Small intestine (tissue), 7 donors: ENCODE measurements at regions not wholly inside any gene's neighbourhood (a gene's known extent, or its start where the extent isn't known, plus 50 kb on each side); places are given as distances from the start of the nearest gene placed in this dataset.

ENCODE experiments used
- DNase-seq, 2 donors: peaks; one replicate each; pipeline versions ENCODE4 v3.0.0 to v3.0.0-alpha.2; 2013
- FAIRE-seq: peaks from 2 replicates; lab custom pipeline; 2012; peaks lifted over from hg19 to GRCh38; lab: Jason Lieb, UNC
- H3K27ac ChIP-seq, 3 donors: one replicate each; pipeline ENCODE4 v1.5.1; 2013; ENCODE audit warnings: low read length in 2 of 3, mild to moderate bottlenecking in 2 of 3, control low read depth in 1 of 3, inconsistent platforms in 1 of 3, low read depth in 1 of 3, moderate library complexity in 1 of 3
- H3K27me3 ChIP-seq, 3 donors: one replicate each; pipeline ENCODE4 v1.6.1; 2013; ENCODE audit warnings: low read length in 3 of 3, inconsistent platforms in 1 of 3; ENCODE audit not compliant: control insufficient read depth in 3 of 3, insufficient read depth in 3 of 3
- H3K36me3 ChIP-seq, 3 donors: one replicate each; pipeline ENCODE4 v1.6.1; 2013; ENCODE audit warnings: low read length in 3 of 3, inconsistent platforms in 1 of 3, low read depth in 1 of 3, mild to moderate bottlenecking in 1 of 3, moderate library complexity in 1 of 3; ENCODE audit not compliant: control insufficient read depth in 3 of 3, insufficient read depth in 2 of 3
- H3K4me1 ChIP-seq, 3 donors: one replicate each; pipeline ENCODE4 v1.6.1; 2013; ENCODE audit warnings: low read length in 2 of 3, inconsistent platforms in 1 of 3, low read depth in 1 of 3, mild to moderate bottlenecking in 1 of 3, moderate library complexity in 1 of 3; ENCODE audit not compliant: control insufficient read depth in 3 of 3, insufficient read depth in 2 of 3
- H3K4me3 ChIP-seq, 3 donors: one replicate each; pipeline ENCODE4 v1.5.1; 2013; ENCODE audit warnings: low read length in 3 of 3, control low read depth in 1 of 3, inconsistent platforms in 1 of 3, low read depth in 1 of 3, mild to moderate bottlenecking in 1 of 3, moderate library complexity in 1 of 3
- H3K9me3 ChIP-seq, 2 donors: one replicate each; pipeline ENCODE4 v1.6.1; 2013; ENCODE audit warnings: low read depth in 1 of 2, low read length in 1 of 2; ENCODE audit not compliant: control insufficient read depth in 2 of 2, insufficient read depth in 1 of 2
- WGBS, 3 donors: extraction: QIAGEN DNeasy Blood & Tissue Kit; methylation state at CpG; one replicate each; pipeline ENCODE4 v1.1.7; 2013; 5-methylcytosine and 5-hydroxymethylcytosine counted together
- donor health status: healthy with polysubstance abuse.
- donor health status: control.
- donor health status: control.
- donor health status: Bipolar disorder and iron deficiency.
- donor health status: healthy.

DNA sequence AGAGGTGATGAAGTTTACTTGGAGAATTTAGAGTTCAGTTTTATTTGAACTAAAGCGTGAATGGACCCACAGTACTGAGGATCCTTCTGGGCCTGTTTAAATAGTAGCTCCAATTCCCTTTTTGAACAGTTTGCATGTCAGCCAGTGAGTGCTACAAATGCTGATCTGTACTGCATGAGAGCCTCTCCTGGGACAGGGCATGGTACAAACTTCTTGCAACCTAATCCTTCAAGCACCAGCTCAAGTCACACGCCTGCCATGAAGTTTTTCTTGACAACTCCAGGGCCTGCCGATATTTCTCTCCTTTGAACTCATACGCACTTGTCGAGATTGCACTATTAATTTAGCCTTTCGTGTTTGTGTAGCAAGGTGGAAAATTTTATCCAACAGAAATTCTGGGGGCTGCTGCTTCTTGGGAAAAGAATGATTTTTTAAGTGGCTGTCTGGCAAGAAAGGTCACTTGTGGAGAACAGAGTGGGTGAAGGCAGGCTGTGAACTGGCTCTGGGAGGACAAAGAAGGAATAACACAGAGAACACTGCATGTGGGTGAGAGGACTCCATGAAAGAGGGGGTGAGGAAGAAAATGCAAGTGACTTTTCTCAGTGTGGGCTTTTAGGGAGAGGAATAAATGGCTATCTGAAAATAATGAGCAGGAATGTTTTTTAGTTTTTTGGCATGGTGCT lies 192.5 kb downstream of the NDFIP2 start:
- Histone ChIP-seq H3K36me3 (no peaks in the 10 kb centered on the region), H3K4me1 (peaks cover 0 to 12% (median 2%) of the 10 kb centered on the region in 3 donors), H3K4me3 (no peak overlapping the region), H3K27me3 (peaks cover 0 to 3% (median 0%) of the 10 kb centered on the region in 3 donors), H3K27ac (no peak overlapping the region), H3K9me3 (no peaks in the 10 kb centered on the region)
- DNase-seq = no peak
- no peak for FAIRE-seq
- WGBS, 3 donors = 79 to 85% (median 81%) methylated on average over 6 of the region's 6 CpGs

DNA sequence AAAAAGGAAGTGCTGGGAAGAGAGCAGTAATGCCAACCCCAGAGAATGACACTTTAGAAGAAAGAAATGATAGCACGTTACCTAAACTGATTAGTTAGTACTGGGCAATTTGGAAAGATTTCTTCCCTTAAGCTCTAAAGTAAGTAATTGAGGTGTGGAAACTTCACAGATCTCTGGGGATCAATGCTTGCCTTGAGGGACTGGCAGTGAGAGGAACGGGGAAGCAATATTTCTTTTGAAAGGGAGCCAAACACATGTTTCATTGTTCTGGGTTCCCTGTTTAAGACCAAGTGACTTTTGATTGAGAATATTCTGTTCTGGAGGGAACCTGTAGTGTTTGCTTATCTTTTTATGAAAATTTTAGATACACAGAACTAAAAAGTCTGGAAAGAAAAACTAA lies 190.5 kb downstream of the NDFIP2 start:
- Histone ChIP-seq H3K27ac (no peak overlapping the region), H3K36me3 (no peaks in the 10 kb centered on the region), H3K9me3 (no peaks in the 10 kb centered on the region), H3K4me1 (peaks cover 0 to 19% (median 2%) of the 10 kb centered on the region in 3 donors), H3K27me3 (peaks cover 0 to 3% (median 0%) of the 10 kb centered on the region in 3 donors), H3K4me3 (no peak overlapping the region)
- WGBS, 3 donors = 7 to 36% (median 31%) methylated on average over 2 of the region's 2 CpGs
- FAIRE-seq (no peak), DNase-seq (no peak)

DNA sequence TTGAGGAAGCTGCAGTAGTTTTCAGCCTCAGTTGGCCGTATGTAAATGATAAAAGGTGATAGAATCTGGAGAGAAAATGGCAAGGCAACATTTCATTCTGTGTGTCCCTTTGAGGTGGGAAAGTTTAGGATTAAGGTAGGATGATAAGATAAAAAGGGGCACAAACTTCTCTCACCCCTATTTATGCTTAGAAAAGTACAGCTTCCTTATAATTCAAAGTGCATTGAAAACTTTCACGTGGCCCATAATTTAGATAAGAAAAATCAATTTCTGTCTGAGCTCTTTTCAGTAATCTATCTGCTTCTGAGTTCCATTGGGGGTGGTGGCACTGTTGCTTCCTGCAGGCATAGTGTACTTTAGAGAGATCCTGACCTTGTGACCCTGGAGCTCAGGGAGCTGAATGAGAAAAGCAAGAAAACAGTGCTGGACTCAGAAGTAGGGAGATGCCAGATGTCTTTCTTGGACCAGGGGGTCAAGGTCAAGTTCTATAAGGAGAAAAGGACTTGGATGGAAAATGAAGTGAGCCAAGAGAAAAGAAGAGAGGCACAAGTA lies 187.3 kb downstream of the NDFIP2 start:
- no peak overlapping the region for H3K27ac ChIP-seq
- DNase-seq (peak; percentile 67 to 84), FAIRE-seq (no peak)
- peaks cover 0 to 13% (median 2%) of the 10 kb centered on the region in 3 donors for H3K4me1 ChIP-seq
- WGBS, 3 donors = 7 to 45% (median 23%) methylated on average over 2 of the region's 2 CpGs
- peaks cover 0 to 3% (median 0%) of the 10 kb centered on the region in 3 donors for H3K27me3 ChIP-seq
- no peaks in the 10 kb centered on the region for H3K36me3 ChIP-seq
- no peak overlapping the region for H3K4me3 ChIP-seq
- H3K9me3 ChIP-seq = no peaks in the 10 kb centered on the region

DNA sequence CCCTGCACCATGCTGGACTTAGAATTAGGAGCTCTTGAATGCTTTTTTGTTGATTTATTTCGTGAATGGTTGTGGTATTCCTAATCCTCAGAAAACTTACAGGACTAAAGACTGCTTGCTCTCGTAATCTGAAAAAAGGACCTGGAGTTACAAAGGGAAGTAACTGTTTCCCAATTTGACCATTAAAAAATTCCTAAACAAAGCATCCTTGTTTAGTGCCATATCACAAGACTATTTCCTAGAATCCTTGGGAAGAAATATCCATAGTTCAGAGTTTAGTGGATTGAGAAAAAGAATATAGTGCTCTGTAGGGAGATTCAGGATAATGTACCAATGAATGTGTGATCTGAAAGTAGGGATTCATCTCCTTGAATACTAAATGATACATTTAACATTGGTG lies 186.8 kb downstream of the NDFIP2 start:
- H3K27ac ChIP-seq = no peak overlapping the region
- DNase-seq (peak in 1 of 2 donors; percentile 21), FAIRE-seq (no peak)
- H3K4me1 ChIP-seq = peaks cover 0 to 13% (median 2%) of the 10 kb centered on the region in 3 donors
- H3K4me3 ChIP-seq = no peak overlapping the region
- H3K9me3 ChIP-seq = no peaks in the 10 kb centered on the region
- H3K36me3 ChIP-seq = no peaks in the 10 kb centered on the region
- WGBS, 3 donors = 20 to 64% (median 53%) methylated on average over 2 of the region's 2 CpGs
- H3K27me3 ChIP-seq = peaks cover 0 to 3% (median 0%) of the 10 kb centered on the region in 3 donors

DNA sequence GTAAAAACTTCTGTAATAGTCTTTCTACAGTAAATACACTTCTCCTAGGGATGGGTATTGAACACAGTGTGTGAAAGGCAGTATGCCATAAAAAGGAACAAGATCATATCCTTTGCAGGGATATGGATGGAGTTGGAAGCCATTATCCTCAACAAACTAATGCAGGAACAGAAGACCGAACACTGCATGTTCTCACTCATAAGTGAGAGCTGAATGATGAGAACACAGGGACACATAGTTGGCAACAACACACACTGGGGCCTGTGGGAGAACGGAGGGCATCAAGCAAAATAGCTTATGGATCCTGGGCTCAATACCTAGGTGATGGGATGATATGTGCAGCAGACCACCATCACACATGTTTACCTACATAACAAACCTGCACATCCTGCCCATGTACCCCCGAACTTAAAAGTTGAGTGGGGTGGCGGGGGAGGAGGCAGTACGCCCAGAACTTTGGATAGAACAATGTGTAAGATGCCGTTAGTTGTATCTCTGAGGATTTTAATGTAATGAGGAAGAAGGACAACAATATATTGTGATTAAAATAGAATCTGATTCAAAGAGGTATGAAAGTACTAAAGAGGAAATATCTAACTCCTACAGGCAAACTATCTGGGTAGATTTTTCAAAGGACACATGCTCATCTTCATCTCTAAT lies 183.2 kb downstream of the NDFIP2 start:
- Histone ChIP-seq H3K9me3 (no peaks in the 10 kb centered on the region), H3K27me3 (no peaks in the 10 kb centered on the region), H3K36me3 (no peaks in the 10 kb centered on the region), H3K4me3 (no peak overlapping the region), H3K4me1 (peaks cover 0 to 20% (median 2%) of the 10 kb centered on the region in 3 donors), H3K27ac (no peak overlapping the region)
- 76 to 95% (median 78%) methylated on average over 6 of the region's 6 CpGs for WGBS, 3 donors
- DNase-seq (no peak), FAIRE-seq (no peak)

DNA sequence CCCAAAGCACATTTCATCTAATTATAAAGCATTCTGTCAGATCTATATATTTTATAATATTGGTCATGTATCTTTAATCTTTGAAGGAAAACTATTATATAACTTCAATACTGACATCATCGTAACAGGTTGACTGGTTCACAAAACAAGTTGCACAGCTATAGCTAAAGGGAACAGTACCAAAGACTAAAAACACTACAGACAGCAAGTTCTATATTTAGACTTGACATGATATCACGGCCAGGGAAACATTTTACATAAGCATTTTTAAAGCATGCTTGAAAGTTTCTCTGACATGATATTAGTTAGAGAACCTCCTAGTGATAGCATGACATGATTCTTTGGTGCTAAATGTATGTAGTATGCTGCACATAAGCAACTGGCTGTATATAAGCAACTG lies 182.5 kb downstream of the NDFIP2 start:
- WGBS, 3 donors = 45 to 64% (median 61%) methylated on average over 2 of the region's 2 CpGs

DNA sequence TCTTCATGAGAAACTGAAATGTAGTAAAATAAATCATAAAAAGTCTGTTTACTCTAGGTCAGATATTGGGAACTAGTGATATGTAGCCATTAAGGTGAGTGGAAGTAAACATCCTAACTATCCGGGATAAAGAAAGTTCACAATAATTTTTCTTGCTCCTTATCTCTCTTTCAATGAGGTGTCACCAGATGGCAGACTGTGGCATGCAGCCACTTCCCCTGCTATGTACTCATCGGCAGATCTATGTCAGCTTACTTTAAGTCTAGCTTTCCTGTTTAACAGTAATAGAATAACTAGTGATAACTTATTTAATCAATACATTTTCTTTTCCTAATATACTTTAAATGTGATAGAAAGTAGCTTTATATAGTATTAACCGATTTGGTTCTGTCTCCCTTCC lies 181.9 kb downstream of the NDFIP2 start:
- Histone ChIP-seq H3K36me3 (no peaks in the 10 kb centered on the region), H3K27ac (no peak overlapping the region), H3K27me3 (no peaks in the 10 kb centered on the region), H3K9me3 (no peaks in the 10 kb centered on the region), H3K4me1 (peaks cover 0 to 16% (median 0%) of the 10 kb centered on the region in 3 donors), H3K4me3 (no peak overlapping the region)
- DNase-seq (peak; percentile 58 to 64), FAIRE-seq (no peak)
- WGBS, 3 donors = 9 to 29% (median 13%) methylated on average over 3 of the region's 3 CpGs

More for the DNA sequence above, 182.5 kb downstream of the NDFIP2 start:
- DNase-seq (no peak), FAIRE-seq (no peak)
- Histone ChIP-seq H3K4me1 (peaks cover 0 to 18% (median under 1%) of the 10 kb centered on the region in 3 donors), H3K27ac (no peak overlapping the region), H3K36me3 (no peaks in the 10 kb centered on the region), H3K4me3 (no peak overlapping the region), H3K9me3 (no peaks in the 10 kb centered on the region), H3K27me3 (no peaks in the 10 kb centered on the region)

DNA sequence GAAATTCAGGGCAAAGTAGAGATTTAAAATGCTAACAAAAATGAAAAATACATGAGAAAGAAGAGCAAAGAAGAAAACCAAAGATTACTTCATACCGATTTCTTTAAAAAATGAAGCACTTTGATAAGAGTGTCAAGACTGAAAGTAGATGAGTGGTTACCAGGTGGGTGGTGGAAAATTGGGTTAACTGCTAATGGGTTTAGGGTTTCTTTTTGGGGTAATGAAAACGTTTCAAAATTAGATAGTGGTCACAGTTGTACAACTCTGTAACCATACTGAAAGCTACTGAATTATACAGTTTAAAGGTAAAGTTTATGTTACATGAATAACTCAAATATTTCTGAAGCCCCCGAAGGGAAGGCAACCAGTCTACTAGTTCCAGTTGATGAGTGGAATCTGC lies 179.4 kb downstream of the NDFIP2 start:
- FAIRE-seq (no peak), DNase-seq (no peak)
- no peaks in the 10 kb centered on the region for H3K9me3 ChIP-seq
- H3K27ac ChIP-seq = no peak overlapping the region
- peaks cover 0 to 12% (median 0%) of the 10 kb centered on the region in 3 donors for H3K4me1 ChIP-seq
- no peaks in the 10 kb centered on the region for H3K36me3 ChIP-seq
- no peak overlapping the region for H3K4me3 ChIP-seq
- WGBS, 3 donors = 70 to 73% (median 71%) methylated on average over 3 of the region's 3 CpGs
- H3K27me3 ChIP-seq = no peaks in the 10 kb centered on the region
